ENCODE measurements at regions not wholly inside any gene's neighbourhood (a gene's known extent, or its start where the extent isn't known, plus 50 kb on each side); places are given as distances from the start of the nearest gene placed in this dataset.
"Not testable (repeated sequence)": the region's sequence is repeated elsewhere in the genome, so short reads cannot be mapped to it uniquely, and the experiment has no call there.

DNA sequence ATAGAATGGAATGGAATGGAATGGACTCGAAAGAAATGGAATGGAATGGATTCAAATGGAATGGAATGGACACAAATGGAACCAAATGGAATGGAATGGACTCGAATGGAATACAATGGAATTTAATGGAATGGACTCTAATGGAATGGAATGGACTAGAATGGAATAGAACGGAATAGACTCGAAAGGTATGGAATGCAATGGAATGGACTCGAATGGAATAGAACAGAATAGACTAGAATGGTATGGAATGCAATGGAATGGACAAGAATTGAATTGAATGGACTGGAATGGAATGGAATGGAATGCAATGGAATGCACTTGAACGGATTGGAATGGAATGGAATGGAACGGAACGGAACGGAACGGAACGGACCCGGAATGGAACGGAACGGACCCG is 101.7 kb upstream of the FBXO28 start:
- TF ChIP-seq, protein P1, sequence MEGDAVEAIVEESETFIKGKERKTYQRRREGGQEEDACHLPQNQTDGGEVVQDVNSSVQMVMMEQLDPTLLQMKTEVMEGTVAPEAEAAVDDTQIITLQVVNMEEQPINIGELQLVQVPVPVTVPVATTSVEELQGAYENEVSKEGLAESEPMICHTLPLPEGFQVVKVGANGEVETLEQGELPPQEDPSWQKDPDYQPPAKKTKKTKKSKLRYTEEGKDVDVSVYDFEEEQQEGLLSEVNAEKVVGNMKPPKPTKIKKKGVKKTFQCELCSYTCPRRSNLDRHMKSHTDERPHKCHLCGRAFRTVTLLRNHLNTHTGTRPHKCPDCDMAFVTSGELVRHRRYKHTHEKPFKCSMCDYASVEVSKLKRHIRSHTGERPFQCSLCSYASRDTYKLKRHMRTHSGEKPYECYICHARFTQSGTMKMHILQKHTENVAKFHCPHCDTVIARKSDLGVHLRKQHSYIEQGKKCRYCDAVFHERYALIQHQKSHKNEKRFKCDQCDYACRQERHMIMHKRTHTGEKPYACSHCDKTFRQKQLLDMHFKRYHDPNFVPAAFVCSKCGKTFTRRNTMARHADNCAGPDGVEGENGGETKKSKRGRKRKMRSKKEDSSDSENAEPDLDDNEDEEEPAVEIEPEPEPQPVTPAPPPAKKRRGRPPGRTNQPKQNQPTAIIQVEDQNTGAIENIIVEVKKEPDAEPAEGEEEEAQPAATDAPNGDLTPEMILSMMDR (IDR thresholded peaks at IDR 0.05) = not testable (repeated sequence)
- TF ChIP-seq EP300 (IDR thresholded peaks at IDR 0.05) = not testable (repeated sequence)
